GM12878 (cell line): ENCODE measurements at regions not wholly inside any gene's neighbourhood (a gene's known extent, or its start where the extent isn't known, plus 50 kb on each side); places are given as distances from the start of the nearest gene placed in this dataset.

Experiments used
- ATAC-seq: fragments of 200-7000 bp; cut with Tn5 transposase; 3 replicates; pipeline ENCODE4 v1.9.1; 2020; ENCODE audit warnings: mild to moderate bottlenecking, moderate library complexity
- BruUV-seq: library from RNA; stranded (reverse); fragments of 400-500 nt; replicated peaks from 2 replicates; lab custom pipeline; 2021; lab: Mats Ljungman, UMichigan
- CTCF ChIA-PET: fragments of 300-600 bp; sonication (Branson Sonifier 250); formaldehyde crosslinking; extraction: SDS; loops from one replicate; lab custom pipeline; 2021; ENCODE audit warnings: inconsistent platforms; lab: Yijun Ruan, JAX
- POLR2A ChIA-PET: fragments of 350-600 bp; formaldehyde crosslinking; extraction: SDS; loops from one replicate; lab custom pipeline; 2021; ENCODE audit warnings: inconsistent platforms; lab: Charles Lee
- RAD21 ChIA-PET: fragments of 300-600 bp; sonication (Branson Sonifier 250); formaldehyde crosslinking; loops from one replicate; lab custom pipeline; 2023; ENCODE audit warnings: antibody characterized with exemption; ENCODE audit not compliant: unreplicated experiment; lab: Charles Lee
- SMC1A ChIA-PET: fragments of 300-600 bp; sonication (Branson Sonifier 250); formaldehyde crosslinking; loops from one replicate; lab custom pipeline; 2023; ENCODE audit not compliant: unreplicated experiment, uncharacterized antibody; lab: Charles Lee
- DNase-seq: peaks from one replicate; pipeline ENCODE4 v3.0.0-alpha.2; 2011; ENCODE audit warnings: low read depth, low spot score
- FAIRE-seq: peaks from 3 replicates; lab custom pipeline; 2011; peaks lifted over from hg19 to GRCh38; lab: Jason Lieb, UNC
- H2AFZ ChIP-seq: 2 replicates; pipeline ENCODE4 v1.6.0; 2011; ENCODE audit warnings: low read depth, low read length, control low read depth; ENCODE audit not compliant: control insufficient read depth
- H3K27ac ChIP-seq: 2 replicates; pipeline ENCODE4 v1.5.1; 2011; ENCODE audit warnings: control low read depth; ENCODE audit not compliant: control insufficient read depth, insufficient read depth
- H3K27me3 ChIP-seq, 2 experiments: replicated peaks in 1 of 2; 2 replicates each; pipeline versions ENCODE4 v1.6.0 to v1.6.1; 2011; ENCODE audit warnings: low read length in 1 of 2; ENCODE audit not compliant: control insufficient read depth in 2 of 2, insufficient read depth in 2 of 2
- H3K36me3 ChIP-seq, 2 experiments: 2 replicates each; pipeline ENCODE4 v1.5.1; 2011; ENCODE audit warnings: low read length in 1 of 2; ENCODE audit not compliant: control insufficient read depth in 2 of 2, insufficient read depth in 2 of 2
- H3K4me1 ChIP-seq: 2 replicates; pipeline ENCODE4 v1.6.1; 2011; ENCODE audit warnings: mild to moderate bottlenecking, low read length, moderate library complexity, mixed read lengths; ENCODE audit not compliant: control insufficient read depth, insufficient read depth
- H3K4me2 ChIP-seq: 2 replicates; pipeline ENCODE4 v1.6.0; 2011; ENCODE audit warnings: control low read depth; ENCODE audit not compliant: control insufficient read depth, insufficient read depth
- H3K4me3 ChIP-seq: fragments of 200-600 bp; sonication (generic); 2 replicates; pipeline ENCODE4 v1.5.1; 2016
- H3K79me2 ChIP-seq: 2 replicates; pipeline ENCODE4 v1.6.0; 2011; ENCODE audit warnings: low read length; ENCODE audit not compliant: control insufficient read depth, insufficient read depth
- H3K9ac ChIP-seq: 2 replicates; pipeline ENCODE4 v1.8.0; 2011; ENCODE audit warnings: low read length, control low read depth, mixed read lengths; ENCODE audit not compliant: control insufficient read depth, insufficient read depth
- H3K9me3 ChIP-seq: replicated peaks from 3 replicates; pipeline ENCODE4 v1.5.1; 2011; ENCODE audit warnings: mild to moderate bottlenecking, low read length; ENCODE audit not compliant: control insufficient read depth, insufficient read depth
- H4K20me1 ChIP-seq: 2 replicates; pipeline ENCODE4 v1.6.0; 2011; ENCODE audit not compliant: control insufficient read depth, insufficient read depth
- BCL11A ChIP-seq: IDR thresholded peaks from 2 replicates; pipeline ENCODE4 v1.6.1; 2011; ENCODE audit warnings: low read depth, low read length
- CHD1 ChIP-seq: IDR thresholded peaks from 2 replicates; pipeline ENCODE4 v1.6.1; 2012; ENCODE audit warnings: low read depth, low read length, improper control_type of control experiment
- KLF5 ChIP-seq: fragments of 450-650 bp; IDR thresholded peaks from 2 replicates; pipeline ENCODE4 v1.6.1; 2014; ENCODE audit warnings: mild to moderate bottlenecking; ENCODE audit not compliant: partially characterized antibody
- PAX5 ChIP-seq: IDR thresholded peaks from 2 replicates; pipeline ENCODE4 v1.6.1; 2011; ENCODE audit warnings: low read depth, low read length, borderline replicate concordance
- PML ChIP-seq: IDR thresholded peaks from 2 replicates; pipeline ENCODE4 v1.6.1; 2012; ENCODE audit warnings: low read length, inconsistent platforms
- SKIL ChIP-seq: fragments of 450-650 bp; IDR thresholded peaks from 2 replicates; pipeline ENCODE4 v1.6.1; 2017; ENCODE audit warnings: mild to moderate bottlenecking, low read depth, inconsistent platforms; ENCODE audit not compliant: poor library complexity, severe bottlenecking
- STAT1 ChIP-seq: fragments of 450-650 bp; conservative IDR thresholded peaks from 2 replicates; pipeline ENCODE4 v1.6.1; 2014; ENCODE audit warnings: antibody characterized with exemption, mild to moderate bottlenecking
- YY1 ChIP-seq: IDR thresholded peaks from 2 replicates; pipeline ENCODE4 v1.6.1; 2011; ENCODE audit warnings: low read depth, mild to moderate bottlenecking, low read length
- WGBS: methylation state at CpG from one replicate; pipeline ENCODE4 v1.1.6; 2016; ENCODE audit warnings: low lambda C conversion rate; ENCODE audit not compliant: insufficient replicate concordance, insufficient coverage; ENCODE audit errors: missing lambda C conversion rate; 5-methylcytosine and 5-hydroxymethylcytosine counted together
- in situ Hi-C: fragments of 300-500 bp; cut with MboI; formaldehyde crosslinking; loops from 9 replicates; pipeline ENCODE4 v1.14.3; 2018; ENCODE audit warnings: mixed read lengths
- intact Hi-C: fragments of 100-400 bp; cut with micrococcal nuclease; formaldehyde crosslinking; loops from one replicate; pipeline ENCODE4 v1.14.2; 2022; ENCODE audit not compliant: unreplicated experiment

DNA sequence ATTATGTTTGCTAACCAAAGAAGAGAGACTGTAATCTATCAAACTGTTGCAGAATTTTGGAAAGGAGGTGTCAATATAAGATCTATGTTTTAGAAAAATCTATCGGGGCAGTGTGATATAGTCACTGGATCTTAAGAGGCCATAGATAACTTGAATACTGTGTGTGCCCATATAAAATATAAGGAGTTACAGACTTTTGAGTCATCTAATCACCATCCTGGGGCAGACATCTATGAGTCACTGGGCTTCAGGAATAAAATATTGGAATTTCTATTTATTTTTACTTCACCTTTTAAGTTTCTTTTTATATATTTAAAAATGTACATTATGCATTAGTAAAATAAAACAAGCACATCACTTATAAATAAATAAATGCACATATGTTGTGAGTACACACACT is 509.3 kb upstream of the MAN1A1 start:
- FAIRE-seq, result no peak
- no peak overlapping the region for H3K27ac ChIP-seq
- no peaks in the 10 kb centered on the region for H3K9me3 ChIP-seq
- H3K9ac ChIP-seq, result no peak overlapping the region
- H3K4me1 ChIP-seq, result no peaks in the 10 kb centered on the region
- no peaks in the 10 kb centered on the region for H3K36me3 ChIP-seq
- TF ChIP-seq CHD1 (no peak), BCL11A (no peak), KLF5 (no peak), STAT1 (no peak), YY1 (no peak), SKIL (no peak), PML (no peak), PAX5 (no peak)
- TF ChIP-seq, all 136 proteins: peak for 0
- Histone ChIP-seq H2AFZ (no peak overlapping the region), H4K20me1 (no peaks in the 10 kb centered on the region), H3K4me3 (no peak overlapping the region), H3K79me2 (no peaks in the 10 kb centered on the region), H3K4me2 (no peak overlapping the region), H3K27me3 (no peaks in the 10 kb centered on the region)
- RAD21 ChIA-PET, result no interaction called here
- 43% methylated on average over 1 of the region's 1 CpG for WGBS
- SMC1A ChIA-PET, result no interaction called here
- POLR2A ChIA-PET, result no interaction called here
- no TSS peak for BruUV-seq
- intact Hi-C loops (no loop called here), in situ Hi-C loops (no loop called here)
- no peak for DNase-seq
- ATAC-seq, result no peak
- CTCF ChIA-PET, result no interaction called here
